NCI-H446 (cell line): ENCODE measurements at regions not wholly inside any gene's neighbourhood (a gene's known extent, or its start where the extent isn't known, plus 50 kb on each side); places are given as distances from the start of the nearest gene placed in this dataset.
"Not testable (repeated sequence)": the region's sequence is repeated elsewhere in the genome, so short reads cannot be mapped to it uniquely, and the experiment has no call there.

Experiments used
- DNase-seq, 2 experiments: peaks; one replicate each; lab custom pipeline; 2025; lab: John Stamatoyannopoulos, UW

DNA sequence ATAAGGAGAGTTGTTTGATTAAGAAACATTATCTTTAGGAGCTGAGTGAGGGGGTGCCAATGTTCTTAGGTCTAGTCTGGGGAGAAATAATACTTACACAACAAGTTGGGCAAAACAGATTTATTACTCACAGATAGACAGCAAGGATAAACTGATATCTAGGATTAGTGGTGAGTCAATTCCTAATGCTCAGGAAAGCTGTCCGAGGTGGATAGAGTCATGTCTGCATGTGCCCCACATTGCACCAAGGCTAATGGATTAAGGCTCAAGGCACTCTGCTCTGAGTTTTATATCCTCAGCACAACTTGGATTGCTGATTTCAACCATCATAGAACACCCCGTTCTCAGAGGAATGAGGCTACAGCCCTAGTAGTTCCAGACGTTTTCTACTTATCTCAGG, 1042.3 kb downstream of the OTOL1 start:
- no peak for DNase-seq

DNA sequence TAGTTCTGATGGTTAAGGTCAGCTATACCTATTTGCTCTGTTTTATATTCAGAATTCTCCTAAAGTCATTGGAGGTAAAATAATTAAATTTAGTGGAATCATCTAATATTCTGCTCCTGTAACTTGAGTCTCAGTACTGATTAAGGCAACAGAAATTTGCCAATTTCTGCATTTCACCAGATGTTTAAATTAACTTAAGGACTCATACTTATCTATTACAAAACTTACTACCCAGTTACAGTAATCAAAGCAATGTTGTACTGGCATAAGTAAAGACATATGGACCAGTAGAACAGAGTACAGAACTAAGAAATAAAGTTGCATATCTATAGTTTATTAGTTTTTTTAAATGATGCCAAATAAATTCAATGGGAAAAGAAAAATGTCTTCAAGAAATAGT, 1043.8 kb downstream of the OTOL1 start:
- DNase-seq: no peak

DNA sequence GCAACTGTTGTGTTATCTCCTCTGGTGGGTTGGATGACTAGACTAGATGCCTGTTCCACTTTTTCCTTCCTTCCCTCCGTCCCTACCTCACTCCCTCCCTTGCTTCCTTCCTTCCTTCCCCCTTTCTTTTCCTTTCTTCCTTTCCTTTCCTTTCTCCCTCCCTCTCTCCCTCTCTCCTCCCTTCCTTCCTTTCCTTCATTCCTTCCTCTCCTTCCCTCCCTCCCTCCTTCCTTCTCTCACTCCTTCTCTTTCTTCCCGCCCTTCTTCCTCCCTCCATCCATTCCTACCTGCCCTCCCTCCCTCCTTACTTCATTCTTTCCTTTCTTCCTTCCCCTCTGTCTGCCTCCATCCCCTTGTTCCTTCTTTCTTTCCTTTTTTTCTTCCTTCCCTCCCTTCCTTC, 1045.3 kb downstream of the OTOL1 start:
- DNase-seq: no peak

DNA sequence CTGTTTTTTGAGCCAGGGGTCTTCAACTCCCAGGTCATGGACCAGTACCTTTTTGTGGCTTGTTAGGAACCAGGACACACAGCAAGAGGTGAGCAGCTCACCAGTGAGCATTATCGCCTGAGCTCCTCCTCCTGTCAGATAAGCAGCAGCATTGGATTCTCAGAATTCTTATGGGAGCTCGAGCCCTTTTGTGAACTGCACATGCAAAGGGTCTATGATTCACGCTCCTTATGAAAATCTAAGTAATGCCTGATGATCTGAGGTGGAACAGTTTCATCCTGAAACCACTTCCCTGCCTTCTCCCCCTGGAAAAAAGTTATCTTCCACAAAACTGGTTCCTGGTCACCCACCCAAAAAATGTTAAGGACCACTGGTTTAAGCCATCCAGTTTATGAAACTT, 1047.6 kb downstream of the OTOL1 start:
- DNase-seq: no peak

DNA sequence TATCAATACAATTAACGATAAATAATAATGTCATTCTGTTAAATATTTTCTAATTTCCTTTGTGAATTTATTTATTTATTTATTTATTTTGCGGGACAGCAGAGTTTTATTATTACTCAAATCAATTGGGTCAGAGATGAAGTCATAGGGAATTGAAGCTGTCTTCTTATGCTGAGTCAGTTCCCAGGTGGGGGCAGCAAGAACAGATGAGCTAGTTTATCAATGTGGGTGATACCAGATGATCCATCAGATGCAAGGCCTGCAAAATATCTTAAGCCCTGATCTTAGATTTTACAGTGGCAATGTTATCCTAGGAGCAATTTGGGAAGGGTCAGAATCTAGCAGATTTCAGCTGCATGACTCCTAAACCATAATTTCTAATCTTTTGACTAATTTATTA, 1050.3 kb downstream of the OTOL1 start:
- DNase-seq: no peak

- no peak for DNase-seq
These were observed 1050.7 kb downstream of the OTOL1 start for GRCh38 chr3:162547321-162547720.

DNA sequence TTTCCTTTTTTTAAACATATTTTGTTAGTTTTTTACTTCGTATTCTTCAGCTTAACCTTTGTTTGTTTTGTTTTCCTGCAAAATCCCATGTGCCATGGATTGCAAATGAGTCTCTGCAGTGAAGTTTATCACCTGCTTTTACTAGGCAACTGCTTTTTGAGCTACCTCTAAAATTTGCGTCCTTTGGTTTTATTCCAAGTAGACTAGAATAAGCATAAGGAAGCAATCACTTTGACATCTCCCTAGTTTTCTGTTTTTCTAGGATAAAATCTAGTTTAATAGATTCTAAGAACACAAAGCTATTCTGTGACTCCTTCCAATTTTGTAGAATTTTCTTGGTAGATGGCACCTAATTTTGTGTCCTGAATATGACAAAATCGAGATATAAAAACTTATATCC, 1059.2 kb downstream of the OTOL1 start:
- no peak for DNase-seq

- no peak for DNase-seq
These were observed 1061.4 kb downstream of the OTOL1 start for GRCh38 chr3:162558016-162558415.

- no peak for DNase-seq
These were observed 1072.1 kb downstream of the OTOL1 start for GRCh38 chr3:162568706-162569105.

DNA sequence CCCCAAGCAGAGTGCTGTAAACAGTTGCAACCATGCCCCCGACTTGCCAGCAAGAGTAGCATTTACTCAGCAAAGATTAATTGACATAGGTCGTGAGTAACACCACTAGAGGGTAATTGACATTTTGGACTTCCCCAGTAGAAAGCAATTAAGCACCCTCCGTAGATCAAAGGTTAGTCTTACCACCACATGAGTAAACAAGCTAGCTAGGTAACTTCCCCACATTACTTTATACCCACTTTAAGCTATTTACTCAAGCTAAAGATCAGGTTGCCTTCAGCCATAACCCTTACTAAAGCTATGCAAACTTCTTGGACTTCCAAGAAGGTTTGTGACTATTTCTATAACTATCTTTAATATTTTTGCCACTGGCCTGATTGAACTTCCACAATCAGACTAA, 1072.7 kb downstream of the OTOL1 start:
- DNase-seq: no peak

DNA sequence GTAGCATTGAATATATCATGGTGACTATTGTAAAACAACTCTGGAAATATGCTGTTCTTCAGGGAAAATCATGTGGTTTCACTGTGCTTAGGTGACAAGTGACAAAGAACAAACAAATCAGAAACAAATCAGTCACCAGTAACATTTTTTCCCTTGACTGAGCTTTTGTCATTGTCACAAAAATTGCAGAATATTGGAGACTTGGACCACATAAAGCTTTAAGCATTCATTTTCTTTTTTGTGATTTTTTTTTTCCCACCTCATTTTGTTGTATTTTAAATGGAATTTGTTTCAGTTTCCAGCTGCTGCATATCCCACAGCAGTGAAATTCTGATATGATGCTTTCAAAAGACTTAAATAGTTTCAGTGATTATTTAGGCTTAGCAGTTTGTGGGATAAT, 1088.4 kb downstream of the OTOL1 start:
- no peak for DNase-seq

DNA sequence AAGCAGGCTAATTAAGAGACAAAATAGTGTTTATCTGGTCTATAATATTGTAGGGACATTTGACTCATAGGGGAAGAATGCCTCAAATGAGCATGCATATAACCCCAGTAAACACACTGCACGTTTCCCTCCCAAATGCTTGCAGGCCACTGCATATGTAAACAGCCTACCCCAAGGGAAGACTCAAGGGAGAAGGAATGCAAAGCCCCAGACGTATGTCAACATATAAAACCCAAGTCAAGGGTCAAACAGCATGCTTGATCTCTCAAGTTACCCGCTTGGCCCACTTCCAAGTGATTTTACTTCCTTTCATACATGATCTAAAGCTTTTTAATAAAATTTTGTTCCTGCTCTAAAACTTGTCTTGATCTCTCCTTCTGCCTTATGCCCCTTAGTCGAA, 1090.0 kb downstream of the OTOL1 start:
- DNase-seq: no peak

- DNase-seq: no peak
These were observed 1100.6 kb downstream of the OTOL1 start for GRCh38 chr3:162597226-162597625.

GRCh38 chr3:162598500-162598899, 1101.9 kb downstream of the OTOL1 start:
- peak in 1 of 2 experiments; percentile 15 for DNase-seq

GRCh38 chr3:162599742-162600141, 1103.1 kb downstream of the OTOL1 start:
- DNase-seq: not testable (repeated sequence)

GRCh38 chr3:162601101-162601670, 1104.6 kb downstream of the OTOL1 start:
- no peak for DNase-seq

DNA sequence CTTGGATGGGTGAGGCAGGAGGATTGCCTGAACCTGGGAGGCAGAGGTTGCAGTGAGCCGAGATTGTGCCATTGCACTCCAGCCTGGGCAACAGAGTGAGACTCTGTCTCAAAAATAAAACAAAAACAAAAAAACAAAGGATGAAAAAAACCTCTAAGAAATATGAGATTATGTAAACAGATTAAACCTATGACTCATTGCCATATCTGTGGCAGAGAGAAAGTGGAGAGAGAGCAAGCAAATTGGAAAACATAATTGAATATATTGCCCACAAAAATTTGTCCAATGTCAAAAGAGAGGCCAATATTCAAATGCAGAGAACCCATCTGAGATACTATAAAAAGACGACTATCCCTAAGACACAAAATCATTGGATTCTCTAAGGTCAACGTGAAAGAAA, 1106.0 kb downstream of the OTOL1 start:
- DNase-seq: no peak

GRCh38 chr3:162605651-162606204, 1109.1 kb downstream of the OTOL1 start:
- DNase-seq: no peak

DNA sequence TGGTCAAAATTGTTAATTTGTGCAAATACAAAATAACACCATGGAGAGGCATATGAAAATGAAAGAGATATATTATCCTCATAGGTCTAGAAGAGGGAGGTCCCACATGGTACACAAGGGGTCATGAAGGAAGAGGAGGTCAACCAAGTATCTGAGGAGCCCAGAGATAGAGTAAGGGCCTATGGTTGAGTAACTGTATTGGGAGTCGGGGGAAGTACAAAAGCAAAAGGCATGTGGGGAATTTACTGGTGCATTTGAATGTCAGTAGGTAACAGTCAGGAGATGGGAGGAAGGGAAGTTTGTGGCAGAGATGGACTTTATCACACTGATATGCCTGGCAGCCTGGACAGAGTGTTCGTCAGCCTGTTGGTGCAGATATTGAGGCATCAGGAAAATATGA, 1113.7 kb downstream of the OTOL1 start:
- DNase-seq: no peak

DNA sequence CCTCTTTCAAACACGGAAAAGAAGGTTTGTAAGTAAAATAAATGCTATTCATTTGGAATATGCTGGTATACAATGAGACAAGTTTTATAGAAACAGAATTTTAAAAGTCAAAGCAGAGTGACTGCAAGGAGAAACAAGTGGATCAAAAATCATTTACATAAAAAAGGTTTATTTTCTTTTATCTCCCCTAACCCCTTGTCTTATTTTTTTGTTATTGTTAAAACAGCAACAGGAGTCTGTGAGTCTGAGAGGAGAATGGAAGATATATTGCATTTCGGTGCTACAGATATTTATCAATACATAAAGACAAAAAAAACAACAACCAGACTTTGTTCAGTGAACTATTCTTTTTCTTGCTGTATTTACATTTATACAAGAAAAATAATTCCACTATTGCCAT, 1116.4 kb downstream of the OTOL1 start:
- no peak for DNase-seq

GRCh38 chr3:162626172-162626571, 1129.6 kb downstream of the OTOL1 start:
- no peak for DNase-seq

- no peak for DNase-seq
These were observed 1131.9 kb downstream of the OTOL1 start for GRCh38 chr3:162628531-162628930.

- DNase-seq: no peak
These were observed 1132.8 kb downstream of the OTOL1 start for GRCh38 chr3:162629372-162629771.

DNA sequence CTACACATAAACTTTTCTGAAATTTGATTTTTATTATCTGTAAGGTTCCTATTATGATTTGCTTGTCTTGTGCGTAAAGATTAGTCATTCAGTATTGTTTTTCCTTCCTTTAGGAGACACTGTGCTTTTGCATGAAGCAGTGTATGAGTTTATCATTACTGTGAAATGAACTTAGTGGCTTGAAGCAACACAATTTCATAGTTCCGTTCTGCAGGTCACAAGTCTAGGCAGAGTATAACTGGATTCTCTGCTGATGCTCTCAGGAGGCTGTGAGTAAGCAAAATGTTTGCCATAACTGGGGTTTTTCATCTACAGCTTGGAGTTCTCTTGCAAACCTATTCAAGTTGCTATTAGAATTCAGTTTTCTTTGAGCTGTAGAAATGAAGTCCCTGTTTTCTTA, 1136.1 kb downstream of the OTOL1 start:
- no peak for DNase-seq
